B cell (primary cell): ENCODE measurements at regions not wholly inside any gene's neighbourhood (a gene's known extent, or its start where the extent isn't known, plus 50 kb on each side); places are given as distances from the start of the nearest gene placed in this dataset.

ENCODE experiments used
- ATAC-seq: fragments of 200-7000 bp; cut with Tn5 transposase; one replicate; pipeline ENCODE4 v1.10.0; 2021; ENCODE audit warnings: low read depth, mild to moderate bottlenecking, moderate number of reproducible peaks, moderate library complexity
- CTCF ChIA-PET: fragments of 350-600 bp; sonication (Branson Sonifier 250); formaldehyde crosslinking; loops from one replicate; lab custom pipeline; 2021; ENCODE audit warnings: antibody characterized with exemption, inconsistent platforms; lab: Charles Lee
- POLR2A ChIA-PET: fragments of 350-600 bp; sonication (Branson Sonifier 250); formaldehyde crosslinking; loops from one replicate; lab custom pipeline; 2021; ENCODE audit warnings: antibody characterized with exemption; lab: Charles Lee
- DNase-seq: peaks from one replicate; pipeline ENCODE4 v3.0.0; 2013
- H2AFZ ChIP-seq: 2 replicates; pipeline ENCODE4 v1.6.1; 2012; ENCODE audit warnings: mild to moderate bottlenecking, low read depth, low read length; ENCODE audit not compliant: insufficient read depth, poor library complexity, severe bottlenecking
- H3K27ac ChIP-seq, 2 donors: 1 replicate in 1 of 2; 2 replicates in 1 of 2; pipeline ENCODE4 v1.5.1; 2012 to 2013; ENCODE audit warnings: low read length in 2 of 2, mild to moderate bottlenecking in 2 of 2, moderate library complexity in 1 of 2
- H3K27me3 ChIP-seq, 4 experiments: fragments of 200-600 bp in 1 of 4; sonication (generic) in 1 of 4; replicated peaks in 1 of 4; 1 replicate in 2 of 4; 2 replicates in 2 of 4; pipeline versions ENCODE4 v1.6.1 to v1.7.0; 2013 to 2016; ENCODE audit warnings: low read length in 3 of 4, mild to moderate bottlenecking in 2 of 4, mixed read lengths in 1 of 4, moderate library complexity in 1 of 4; ENCODE audit not compliant: insufficient read depth in 4 of 4, control insufficient read depth in 3 of 4; ENCODE audit errors: control extremely low read depth in 1 of 4
- H3K36me3 ChIP-seq, 2 experiments: replicated peaks in 1 of 2; 1 replicate in 1 of 2; 2 replicates in 1 of 2; pipeline versions ENCODE4 v1.6.1 to v1.7.1; 2013; ENCODE audit warnings: low read length in 1 of 2; ENCODE audit not compliant: insufficient read depth in 2 of 2, control insufficient read depth in 1 of 2; ENCODE audit errors: control extremely low read depth in 1 of 2, extremely low read depth in 1 of 2
- H3K4me1 ChIP-seq, 2 donors: fragments of 200-600 bp in 1 of 2; sonication (generic) in 1 of 2; 1 replicate in 1 of 2; 2 replicates in 1 of 2; pipeline versions ENCODE4 v1.5.1 to v1.6.1; 2013 to 2017; ENCODE audit warnings: low read length in 2 of 2; ENCODE audit not compliant: control insufficient read depth in 2 of 2, insufficient read depth in 2 of 2
- H3K4me2 ChIP-seq: replicated peaks from 2 replicates; pipeline ENCODE3; 2012; ENCODE audit warnings: mild to moderate bottlenecking, low read depth, low read length; ENCODE audit not compliant: poor library complexity, severe bottlenecking
- H3K4me3 ChIP-seq, 5 experiments: fragments of 200-600 bp in 1 of 5; sonication (generic) in 1 of 5; 1 replicate in 3 of 5; 2 replicates in 2 of 5; pipeline versions ENCODE4 v1.5.1 to v1.7.0; 2011 to 2016; ENCODE audit warnings: low read length in 4 of 5, mild to moderate bottlenecking in 4 of 5, low read depth in 2 of 5, control low read depth in 1 of 5, moderate library complexity in 1 of 5; ENCODE audit not compliant: insufficient read depth in 1 of 5; ENCODE audit errors: control extremely low read depth in 1 of 5, extremely low read depth in 1 of 5
- H3K79me2 ChIP-seq: fragments of 200-600 bp; sonication (generic); one replicate; pipeline ENCODE4 v1.6.0; 2016; ENCODE audit warnings: low read length; ENCODE audit not compliant: control insufficient read depth, insufficient read depth
- H3K9ac ChIP-seq: fragments of 200-600 bp; sonication (generic); 2 replicates; pipeline ENCODE4 v1.6.1; 2017; ENCODE audit warnings: mild to moderate bottlenecking, low read length, moderate library complexity
- H3K9me3 ChIP-seq, 3 donors: one replicate each; pipeline versions ENCODE4 v1.6.1 to v1.7.1; 2013; ENCODE audit warnings: low read length in 2 of 3; ENCODE audit not compliant: control insufficient read depth in 2 of 3, insufficient read depth in 1 of 3; ENCODE audit errors: control extremely low read depth in 1 of 3
- H4K20me1 ChIP-seq: 2 replicates; pipeline ENCODE4 v1.6.0; 2012; ENCODE audit warnings: mild to moderate bottlenecking, low read length; ENCODE audit not compliant: insufficient read depth, control insufficient read depth, poor library complexity, severe bottlenecking
- H3K27ac Mint-ChIP-seq: one replicate; pipeline ENCODE4 v1.8.0; 2021; ENCODE audit warnings: mixed read lengths
- H3K27me3 Mint-ChIP-seq: one replicate; pipeline ENCODE4 v1.8.0; 2021; ENCODE audit warnings: mixed read lengths
- H3K4me1 Mint-ChIP-seq: one replicate; pipeline ENCODE4 v1.8.0; 2021; ENCODE audit warnings: mixed read lengths
- H3K4me3 Mint-ChIP-seq: one replicate; pipeline ENCODE4 v1.8.0; 2021; ENCODE audit warnings: mixed read lengths
- H3K9me3 Mint-ChIP-seq: one replicate; pipeline ENCODE4 v1.8.0; 2022; ENCODE audit warnings: mixed read lengths; ENCODE audit not compliant: insufficient read depth
- CTCF ChIP-seq: fragments of 200-600 bp; IDR thresholded peaks from one replicate; pipeline ENCODE4 v1.8.0; 2022; ENCODE audit warnings: antibody characterized with exemption, mild to moderate bottlenecking
- EZH2 ChIP-seq: IDR thresholded peaks from 2 replicates; pipeline ENCODE4 v1.6.1; 2012; ENCODE audit warnings: borderline replicate concordance, low read depth, mild to moderate bottlenecking, moderate library complexity, low read length; ENCODE audit not compliant: insufficient read depth, poor library complexity, severe bottlenecking
- WGBS: methylation state at CpG from one replicate; pipeline ENCODE4 v1.1.5; 2013; ENCODE audit warnings: missing lambda C conversion rate; ENCODE audit not compliant: insufficient coverage; 5-methylcytosine and 5-hydroxymethylcytosine counted together
- intact Hi-C: fragments of 100-400 bp; cut with micrococcal nuclease; formaldehyde crosslinking; loops from one replicate; pipeline ENCODE4 v1.10.0; 2022

GRCh38 chr6:120031837-120032236 is 682.3 kb upstream of the MAN1A1 start:
- no CpG with 5 or more reads among the region's 2 CpGs for WGBS
- no peak overlapping the region for H3K4me3 Mint-ChIP-seq

GRCh38 chr6:120026791-120027190 is 677.2 kb upstream of the MAN1A1 start:
- H2AFZ ChIP-seq, result no peak overlapping the region
- ChIA-PET POLR2A (no interaction called here), CTCF (no interaction called here)
- no peak for TF ChIP-seq CTCF
- no peak for TF ChIP-seq EZH2
- no peaks in the 10 kb centered on the region for H3K27me3 ChIP-seq
- H3K79me2 ChIP-seq, result no peaks in the 10 kb centered on the region
- no peaks in the 10 kb centered on the region for H4K20me1 ChIP-seq
- 80% methylated on average over 1 of the region's 1 CpG for WGBS
- no peaks in the 10 kb centered on the region for H3K36me3 ChIP-seq
- H3K9me3 ChIP-seq, result no peaks in the 10 kb centered on the region
- H3K4me3 ChIP-seq, result no peak overlapping the region
- Mint-ChIP-seq H3K4me3 (no peak overlapping the region), H3K4me1 (no peaks in the 10 kb centered on the region), H3K27ac (no peak overlapping the region), H3K27me3 (no peaks in the 10 kb centered on the region), H3K9me3 (no peaks in the 10 kb centered on the region)
- no peak overlapping the region for H3K9ac ChIP-seq
- ATAC-seq (no peak), DNase-seq (no peak)
- no peak overlapping the region for H3K27ac ChIP-seq
- H3K4me1 ChIP-seq, result no peaks in the 10 kb centered on the region
- no peak overlapping the region for H3K4me2 ChIP-seq
- intact Hi-C loops, result no loop called here

More at GRCh38 chr6:120031837-120032236, 682.3 kb upstream of the MAN1A1 start:
- H2AFZ ChIP-seq, result no peak overlapping the region
- ChIA-PET POLR2A (no interaction called here), CTCF (no interaction called here)
- H3K9me3 ChIP-seq, result no peaks in the 10 kb centered on the region
- H3K9me3 Mint-ChIP-seq, result no peaks in the 10 kb centered on the region
- intact Hi-C loops, result no loop called here
- H4K20me1 ChIP-seq, result no peaks in the 10 kb centered on the region
- TF ChIP-seq CTCF (no peak), EZH2 (no peak)
- no peak for ATAC-seq
- H3K4me1 ChIP-seq, result no peaks in the 10 kb centered on the region
- H3K36me3 ChIP-seq, result no peaks in the 10 kb centered on the region
- no peak for DNase-seq
- H3K9ac ChIP-seq, result no peak overlapping the region
- no peaks in the 10 kb centered on the region for H3K27me3 Mint-ChIP-seq
- H3K27ac Mint-ChIP-seq, result no peak overlapping the region
- no peaks in the 10 kb centered on the region for H3K79me2 ChIP-seq
- no peaks in the 10 kb centered on the region for H3K4me1 Mint-ChIP-seq
- no peak overlapping the region for H3K4me3 ChIP-seq
- no peak overlapping the region for H3K4me2 ChIP-seq
- H3K27me3 ChIP-seq, result no peaks in the 10 kb centered on the region
- H3K27ac ChIP-seq, result no peak overlapping the region
